Esophagus muscularis mucosa (tissue), 4 donors: ENCODE measurements at regions not wholly inside any gene's neighbourhood (a gene's known extent, or its start where the extent isn't known, plus 50 kb on each side); places are given as distances from the start of the nearest gene placed in this dataset.

Source experiments
- DNase-seq: peaks from one replicate; pipeline ENCODE4 v3.0.0-alpha.2; 2017; ENCODE audit errors: extremely low spot score
- H3K27ac ChIP-seq, 4 donors: fragments of 200-600 bp; sonication (generic); replicated peaks in 1 of 4; 1 replicate in 3 of 4; 2 replicates in 1 of 4; pipeline ENCODE4 v1.5.1; 2016 to 2019; ENCODE audit warnings: mild to moderate bottlenecking in 1 of 4
- H3K27me3 ChIP-seq, 4 donors: fragments of 200-600 bp; sonication (generic); one replicate each; pipeline versions ENCODE4 v1.5.1 to v1.6.0; 2016 to 2019
- H3K36me3 ChIP-seq, 4 donors: fragments of 200-600 bp; sonication (generic); one replicate each; pipeline ENCODE4 v1.5.1; 2016 to 2019
- H3K4me1 ChIP-seq, 4 donors: fragments of 200-600 bp; sonication (generic); one replicate each; pipeline ENCODE4 v1.5.1; 2016 to 2019
- H3K4me3 ChIP-seq, 4 donors: fragments of 200-600 bp; sonication (generic); 1 replicate in 2 of 4; 2 replicates in 2 of 4; pipeline ENCODE4 v1.5.1; 2016 to 2019; ENCODE audit warnings: mild to moderate bottlenecking in 4 of 4, moderate library complexity in 1 of 4
- H3K9me3 ChIP-seq, 4 donors: fragments of 200-600 bp; sonication (generic); 1 replicate in 3 of 4; 2 replicates in 1 of 4; pipeline ENCODE4 v1.5.1; 2016 to 2019
- EP300 ChIP-seq: sonication (generic); formaldehyde crosslinking; IDR thresholded peaks from one replicate; pipeline ENCODE4 v1.6.1; 2017; ENCODE audit warnings: antibody characterized with exemption
- POLR2A ChIP-seq: fragments of 450-650 bp; IDR thresholded peaks from one replicate; pipeline ENCODE4 v1.6.1; 2017; ENCODE audit warnings: antibody characterized with exemption, moderate library complexity, mild to moderate bottlenecking, low read depth
- POLR2AphosphoS5 ChIP-seq, 2 donors: sonication (generic); formaldehyde crosslinking; IDR thresholded peaks; one replicate each; pipeline ENCODE4 v1.6.1; 2017; ENCODE audit warnings: antibody characterized with exemption in 2 of 2
- WGBS: methylation state at CpG from one replicate; pipeline ENCODE4 v1.1.5; 2018; 5-methylcytosine and 5-hydroxymethylcytosine counted together
- intact Hi-C: fragments of 100-400 bp; cut with DNase I; formaldehyde crosslinking; loops from one replicate; pipeline ENCODE4 v1.15.1; 2023
- TF ChIP-seq, protein P1 (sequence below), 3 experiments: fragments of 200-600 bp in 2 of 3; fragments of 450-650 bp in 1 of 3; sonication (generic) in 2 of 3; IDR thresholded peaks; one replicate each; pipeline ENCODE4 v1.5.1; 2017 to 2019; ENCODE audit warnings: antibody characterized with exemption in 3 of 3, mild to moderate bottlenecking in 2 of 3, moderate library complexity in 1 of 3

DNA sequence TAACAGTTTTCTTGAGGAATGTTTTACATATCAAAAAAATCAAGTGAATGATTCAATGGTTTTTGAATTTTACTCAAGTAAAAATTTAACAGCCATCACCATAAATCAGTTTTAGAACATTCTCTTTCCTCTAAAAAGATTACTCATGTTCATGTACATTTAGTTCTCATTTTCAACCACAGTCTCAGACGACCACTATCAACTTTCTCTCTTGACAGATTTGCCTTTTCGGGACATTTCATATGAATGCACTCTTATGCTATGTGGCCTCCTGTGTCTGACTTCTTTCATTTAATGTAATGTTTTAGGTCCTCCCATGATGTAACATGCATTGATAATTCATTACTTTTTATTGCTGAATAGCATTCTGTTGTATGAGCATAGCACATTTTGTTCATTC, 309.3 kb upstream of the PLSCR5 start:
- DNase-seq, result no peak
- WGBS, result 64% methylated on average over 2 of the region's 2 CpGs

DNA sequence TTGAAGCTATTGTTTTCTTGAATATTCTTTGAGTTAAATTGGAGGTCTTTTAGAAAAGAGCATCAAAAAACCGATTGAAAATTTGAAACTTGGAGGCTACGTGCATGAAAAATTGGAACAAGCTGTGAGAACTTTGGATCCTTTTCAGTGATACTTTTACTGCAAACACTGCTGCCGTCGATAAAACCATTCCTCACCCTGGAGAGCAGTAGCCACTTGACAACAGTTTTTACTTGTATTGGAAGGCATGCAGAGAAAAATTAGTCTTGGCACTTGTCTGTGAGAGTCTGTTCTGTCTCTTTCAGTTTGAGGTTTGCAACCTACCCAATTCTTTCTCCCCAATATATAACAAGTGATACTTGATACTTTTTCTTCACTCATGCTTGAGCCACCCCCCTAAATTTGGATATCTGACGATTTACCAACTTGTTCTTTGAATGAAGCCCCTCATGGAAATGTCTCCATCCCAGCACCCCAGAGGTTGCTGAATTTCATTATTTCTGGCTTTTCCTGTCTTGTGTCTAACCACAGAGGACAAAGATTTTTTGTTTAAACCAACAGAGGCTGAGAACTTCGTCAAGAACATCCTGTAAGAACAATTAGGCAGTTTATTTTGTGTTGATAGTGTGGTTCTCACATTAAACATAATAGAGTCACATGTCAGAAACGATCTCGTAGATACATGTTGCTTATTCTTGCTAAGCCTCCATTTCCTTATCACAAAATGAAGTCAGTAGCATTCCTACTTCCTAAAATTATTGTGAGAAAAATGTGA, 307.3 kb upstream of the PLSCR5 start:
- no peak for DNase-seq
- Histone ChIP-seq H3K27ac (no peak overlapping the region), H3K36me3 (no peaks in the 10 kb centered on the region), H3K4me3 (no peak overlapping the region), H3K9me3 (no peaks in the 10 kb centered on the region), H3K27me3 (no peaks in the 10 kb centered on the region), H3K4me1 (no peaks in the 10 kb centered on the region)
- intact Hi-C loops, result no loop called here
- TF ChIP-seq POLR2AphosphoS5 (IDR thresholded peaks at IDR 0.05), result no peak
- TF ChIP-seq POLR2A, result no peak
- TF ChIP-seq, protein P1, sequence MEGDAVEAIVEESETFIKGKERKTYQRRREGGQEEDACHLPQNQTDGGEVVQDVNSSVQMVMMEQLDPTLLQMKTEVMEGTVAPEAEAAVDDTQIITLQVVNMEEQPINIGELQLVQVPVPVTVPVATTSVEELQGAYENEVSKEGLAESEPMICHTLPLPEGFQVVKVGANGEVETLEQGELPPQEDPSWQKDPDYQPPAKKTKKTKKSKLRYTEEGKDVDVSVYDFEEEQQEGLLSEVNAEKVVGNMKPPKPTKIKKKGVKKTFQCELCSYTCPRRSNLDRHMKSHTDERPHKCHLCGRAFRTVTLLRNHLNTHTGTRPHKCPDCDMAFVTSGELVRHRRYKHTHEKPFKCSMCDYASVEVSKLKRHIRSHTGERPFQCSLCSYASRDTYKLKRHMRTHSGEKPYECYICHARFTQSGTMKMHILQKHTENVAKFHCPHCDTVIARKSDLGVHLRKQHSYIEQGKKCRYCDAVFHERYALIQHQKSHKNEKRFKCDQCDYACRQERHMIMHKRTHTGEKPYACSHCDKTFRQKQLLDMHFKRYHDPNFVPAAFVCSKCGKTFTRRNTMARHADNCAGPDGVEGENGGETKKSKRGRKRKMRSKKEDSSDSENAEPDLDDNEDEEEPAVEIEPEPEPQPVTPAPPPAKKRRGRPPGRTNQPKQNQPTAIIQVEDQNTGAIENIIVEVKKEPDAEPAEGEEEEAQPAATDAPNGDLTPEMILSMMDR (IDR thresholded peaks at IDR 0.05), result no peak
- no peak for TF ChIP-seq EP300
- 37% methylated on average over 8 of the region's 8 CpGs for WGBS

More for the DNA sequence above, 309.3 kb upstream of the PLSCR5 start:
- no peak overlapping the region for H3K4me3 ChIP-seq
- H3K4me1 ChIP-seq, result no peaks in the 10 kb centered on the region
- H3K27ac ChIP-seq, result no peak overlapping the region
- no peaks in the 10 kb centered on the region for H3K27me3 ChIP-seq
- intact Hi-C loops, result no loop called here
- no peaks in the 10 kb centered on the region for H3K9me3 ChIP-seq
- TF ChIP-seq POLR2AphosphoS5 (IDR thresholded peaks at IDR 0.05), result no peak
- TF ChIP-seq, protein P1 (IDR thresholded peaks at IDR 0.05), result no peak
- TF ChIP-seq POLR2A, result no peak
- no peak for TF ChIP-seq EP300
- no peaks in the 10 kb centered on the region for H3K36me3 ChIP-seq

DNA sequence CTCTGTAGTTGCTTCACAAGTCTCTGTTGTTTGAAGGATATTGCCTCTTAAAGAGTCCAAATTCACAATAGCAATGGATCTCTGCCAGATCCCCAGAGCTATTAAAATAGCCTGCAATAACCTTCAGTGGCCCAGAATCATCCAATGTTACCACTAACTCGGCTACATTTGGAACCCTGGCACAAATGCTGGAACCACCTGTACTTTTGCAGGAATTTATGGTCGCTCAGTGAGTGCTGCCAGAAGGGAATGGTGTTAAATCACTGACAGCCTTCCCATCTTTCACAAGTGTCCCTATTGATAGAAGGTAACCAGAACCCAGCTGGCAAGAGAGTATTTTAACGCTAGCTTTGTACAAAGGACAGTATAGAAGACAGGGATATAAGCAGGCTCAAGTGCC, 298.8 kb upstream of the PLSCR5 start:
- Histone ChIP-seq H3K9me3 (no peaks in the 10 kb centered on the region), H3K36me3 (no peaks in the 10 kb centered on the region), H3K4me1 (no peaks in the 10 kb centered on the region), H3K27me3 (no peaks in the 10 kb centered on the region), H3K27ac (no peak overlapping the region), H3K4me3 (no peak overlapping the region)
- intact Hi-C loops, result no loop called here
- no peak for DNase-seq
- TF ChIP-seq EP300 (no peak), POLR2A (no peak), POLR2AphosphoS5 (IDR thresholded peaks at IDR 0.05) (no peak)
- TF ChIP-seq, protein P1 (IDR thresholded peaks at IDR 0.05), result no peak
- WGBS, result 60% methylated on average over 3 of the region's 3 CpGs

DNA sequence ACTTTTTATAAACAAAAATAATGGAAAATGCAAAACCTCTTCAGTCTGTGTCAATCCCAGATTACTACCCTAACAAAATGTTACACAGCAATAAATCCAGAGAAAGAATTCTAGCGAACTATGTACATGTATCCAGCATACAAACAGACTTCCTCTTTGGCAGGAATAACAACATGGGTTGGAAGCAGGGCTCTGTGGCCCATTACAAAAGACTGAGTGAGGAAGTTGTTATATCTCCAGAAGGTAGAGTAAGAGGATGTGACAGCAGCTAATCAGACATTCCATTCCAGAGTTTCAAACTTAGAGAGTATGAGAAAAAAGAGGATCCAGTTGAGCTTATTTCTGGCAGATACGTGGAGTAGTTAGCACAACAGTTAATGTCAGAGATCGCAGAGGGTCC, 294.0 kb upstream of the PLSCR5 start:
- no peak for DNase-seq
- WGBS, result 81% methylated on average over 3 of the region's 3 CpGs
- Histone ChIP-seq H3K4me3 (no peak overlapping the region), H3K36me3 (no peaks in the 10 kb centered on the region), H3K27me3 (no peaks in the 10 kb centered on the region), H3K4me1 (no peaks in the 10 kb centered on the region), H3K27ac (no peak overlapping the region), H3K9me3 (no peaks in the 10 kb centered on the region)
- TF ChIP-seq EP300 (no peak), POLR2AphosphoS5 (IDR thresholded peaks at IDR 0.05) (no peak), POLR2A (no peak)
- TF ChIP-seq, protein P1 (IDR thresholded peaks at IDR 0.05), result no peak
- intact Hi-C loops, result no loop called here

DNA sequence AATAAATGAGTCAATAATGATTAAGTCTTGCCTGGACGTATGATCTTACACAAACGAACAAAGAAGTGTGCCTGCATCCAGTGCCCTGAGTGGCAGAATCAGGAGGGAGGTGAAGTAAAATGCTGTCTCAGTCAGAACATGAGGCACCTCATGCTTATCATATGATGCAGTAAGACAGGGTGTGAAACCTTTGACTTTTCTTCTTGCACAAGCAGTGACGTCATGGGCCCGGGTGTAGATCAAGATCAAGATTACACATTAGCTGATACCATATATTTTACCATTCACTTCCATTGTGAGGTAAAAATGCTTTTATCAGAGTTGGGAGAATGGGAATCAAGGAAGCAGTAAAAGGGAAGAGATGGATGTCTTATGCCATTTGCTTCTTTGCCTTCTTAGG, 291.6 kb upstream of the PLSCR5 start:
- 87% methylated on average over 4 of the region's 4 CpGs for WGBS
- Histone ChIP-seq H3K4me1 (no peaks in the 10 kb centered on the region), H3K27ac (no peak overlapping the region), H3K4me3 (no peak overlapping the region), H3K27me3 (no peaks in the 10 kb centered on the region), H3K9me3 (no peaks in the 10 kb centered on the region), H3K36me3 (no peaks in the 10 kb centered on the region)
- TF ChIP-seq POLR2A, result no peak
- no peak for TF ChIP-seq EP300
- TF ChIP-seq, protein P1 (IDR thresholded peaks at IDR 0.05), result no peak
- TF ChIP-seq POLR2AphosphoS5 (IDR thresholded peaks at IDR 0.05), result no peak
- DNase-seq, result no peak
- intact Hi-C loops, result no loop called here
